ENCODE measurements at regions not wholly inside any gene's neighbourhood (a gene's known extent, or its start where the extent isn't known, plus 50 kb on each side); places are given as distances from the start of the nearest gene placed in this dataset.

DNA sequence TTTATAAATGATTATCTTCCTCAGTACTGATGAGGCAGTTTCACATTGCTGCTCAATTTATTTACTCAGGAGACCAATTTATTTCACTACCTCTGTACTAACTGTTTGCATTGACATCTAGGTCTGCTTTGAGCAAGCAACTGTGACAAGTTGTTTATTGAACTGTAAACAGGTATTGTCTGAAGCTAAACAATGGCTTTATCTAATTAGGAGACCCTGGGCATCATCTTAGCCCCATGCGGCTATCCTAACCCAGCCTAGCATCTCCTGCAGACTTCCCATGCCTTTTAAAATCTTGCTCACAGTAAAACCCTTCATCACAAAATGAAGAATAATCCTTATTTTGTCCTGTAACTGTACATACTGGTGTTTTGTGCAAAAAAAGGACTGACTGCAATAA lies 348.2 kb downstream of the RWDD3 start:
- no peaks in the 10 kb centered on the region for H3K36me3 ChIP-seq (ENCODE audit: low read depth)
- ATAC-seq (ENCODE audit: low read depth): no peak
- TF ChIP-seq, protein P1, sequence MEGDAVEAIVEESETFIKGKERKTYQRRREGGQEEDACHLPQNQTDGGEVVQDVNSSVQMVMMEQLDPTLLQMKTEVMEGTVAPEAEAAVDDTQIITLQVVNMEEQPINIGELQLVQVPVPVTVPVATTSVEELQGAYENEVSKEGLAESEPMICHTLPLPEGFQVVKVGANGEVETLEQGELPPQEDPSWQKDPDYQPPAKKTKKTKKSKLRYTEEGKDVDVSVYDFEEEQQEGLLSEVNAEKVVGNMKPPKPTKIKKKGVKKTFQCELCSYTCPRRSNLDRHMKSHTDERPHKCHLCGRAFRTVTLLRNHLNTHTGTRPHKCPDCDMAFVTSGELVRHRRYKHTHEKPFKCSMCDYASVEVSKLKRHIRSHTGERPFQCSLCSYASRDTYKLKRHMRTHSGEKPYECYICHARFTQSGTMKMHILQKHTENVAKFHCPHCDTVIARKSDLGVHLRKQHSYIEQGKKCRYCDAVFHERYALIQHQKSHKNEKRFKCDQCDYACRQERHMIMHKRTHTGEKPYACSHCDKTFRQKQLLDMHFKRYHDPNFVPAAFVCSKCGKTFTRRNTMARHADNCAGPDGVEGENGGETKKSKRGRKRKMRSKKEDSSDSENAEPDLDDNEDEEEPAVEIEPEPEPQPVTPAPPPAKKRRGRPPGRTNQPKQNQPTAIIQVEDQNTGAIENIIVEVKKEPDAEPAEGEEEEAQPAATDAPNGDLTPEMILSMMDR (IDR thresholded peaks at IDR 0.05; ENCODE audit: poor library complexity, severe bottlenecking): no peak
- no peak for DNase-seq (ENCODE audit: low spot score)
- no peaks in the 10 kb centered on the region for H3K27me3 ChIP-seq (ENCODE audit: insufficient read depth, poor library complexity, severe bottlenecking)
- peaks cover 4% of the 10 kb centered on the region for H3K9me3 ChIP-seq (ENCODE audit: severe bottlenecking)
- H3K27ac ChIP-seq (ENCODE audit: poor library complexity, severe bottlenecking): no peak overlapping the region
- H3K4me1 ChIP-seq (ENCODE audit: insufficient read depth, poor library complexity, severe bottlenecking): peaks cover 22% of the 10 kb centered on the region
- H3K4me3 ChIP-seq (ENCODE audit: severe bottlenecking): no peak overlapping the region

DNA sequence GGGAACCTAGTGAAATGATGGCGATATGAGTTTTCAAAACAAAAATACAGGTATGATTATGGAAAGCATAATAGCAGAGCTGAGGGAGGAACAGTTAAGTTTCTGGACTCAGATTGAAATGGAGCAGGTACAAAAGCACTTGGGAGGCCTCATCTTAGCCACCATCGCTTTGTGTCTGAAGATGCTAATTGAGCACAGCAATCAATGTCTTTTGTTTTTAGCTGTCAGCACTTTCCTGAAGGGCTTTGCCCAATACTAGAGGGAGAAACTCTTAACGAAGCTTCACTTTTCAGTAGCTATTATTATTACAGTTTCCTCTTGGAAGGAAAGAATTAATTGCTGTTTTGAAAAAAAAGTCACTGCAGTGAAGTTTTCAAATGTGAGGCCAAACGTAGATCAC lies 348.7 kb downstream of the RWDD3 start:
- Histone ChIP-seq H3K36me3 (ENCODE audit: low read depth) (no peaks in the 10 kb centered on the region), H3K27me3 (ENCODE audit: insufficient read depth, poor library complexity, severe bottlenecking) (no peaks in the 10 kb centered on the region), H3K27ac (ENCODE audit: poor library complexity, severe bottlenecking) (no peak overlapping the region), H3K4me1 (ENCODE audit: insufficient read depth, poor library complexity, severe bottlenecking) (peaks cover 22% of the 10 kb centered on the region), H3K4me3 (ENCODE audit: severe bottlenecking) (no peak overlapping the region), H3K9me3 (ENCODE audit: severe bottlenecking) (peaks cover 4% of the 10 kb centered on the region)
- no peak for DNase-seq (ENCODE audit: low spot score)
- ATAC-seq (ENCODE audit: low read depth): no peak
- TF ChIP-seq, protein P1 (IDR thresholded peaks at IDR 0.05; ENCODE audit: poor library complexity, severe bottlenecking): no peak

DNA sequence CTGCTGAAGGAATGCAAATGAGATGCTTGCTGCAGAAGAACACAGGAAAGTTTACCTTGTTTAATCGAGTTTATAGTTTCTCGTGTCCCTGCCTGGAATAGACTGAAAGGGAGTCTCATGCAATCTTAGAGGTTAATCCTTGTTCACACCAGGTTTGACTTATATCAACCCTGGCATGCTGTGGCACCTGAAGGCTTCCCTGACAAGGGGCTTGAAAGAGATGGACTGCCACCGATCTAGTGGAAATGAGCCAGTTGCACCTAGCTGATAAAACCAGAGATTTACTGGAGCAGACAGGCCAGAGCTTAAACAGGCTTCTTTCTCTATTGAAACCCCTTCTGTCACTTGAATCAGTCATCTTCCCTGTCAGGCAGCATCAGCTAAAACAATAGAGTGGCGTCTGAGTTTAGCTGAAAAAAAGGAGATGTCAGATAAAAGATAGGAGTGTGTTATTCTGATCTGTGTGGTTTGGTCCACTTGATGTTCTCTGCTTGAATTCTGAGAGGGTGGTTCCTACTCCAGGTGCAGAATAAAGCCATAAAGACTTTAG lies 349.7 kb downstream of the RWDD3 start:
- ATAC-seq (ENCODE audit: low read depth) (no peak), DNase-seq (ENCODE audit: low spot score) (no peak)
- no peak overlapping the region for H3K4me3 ChIP-seq (ENCODE audit: severe bottlenecking)
- H3K9me3 ChIP-seq (ENCODE audit: severe bottlenecking): peaks cover 4% of the 10 kb centered on the region
- TF ChIP-seq, protein P1 (IDR thresholded peaks at IDR 0.05; ENCODE audit: poor library complexity, severe bottlenecking): no peak
- no peaks in the 10 kb centered on the region for H3K27me3 ChIP-seq (ENCODE audit: insufficient read depth, poor library complexity, severe bottlenecking)
- no peaks in the 10 kb centered on the region for H3K36me3 ChIP-seq (ENCODE audit: low read depth)
- H3K4me1 ChIP-seq (ENCODE audit: insufficient read depth, poor library complexity, severe bottlenecking): peaks cover 15% of the 10 kb centered on the region
- no peak overlapping the region for H3K27ac ChIP-seq (ENCODE audit: poor library complexity, severe bottlenecking)

DNA sequence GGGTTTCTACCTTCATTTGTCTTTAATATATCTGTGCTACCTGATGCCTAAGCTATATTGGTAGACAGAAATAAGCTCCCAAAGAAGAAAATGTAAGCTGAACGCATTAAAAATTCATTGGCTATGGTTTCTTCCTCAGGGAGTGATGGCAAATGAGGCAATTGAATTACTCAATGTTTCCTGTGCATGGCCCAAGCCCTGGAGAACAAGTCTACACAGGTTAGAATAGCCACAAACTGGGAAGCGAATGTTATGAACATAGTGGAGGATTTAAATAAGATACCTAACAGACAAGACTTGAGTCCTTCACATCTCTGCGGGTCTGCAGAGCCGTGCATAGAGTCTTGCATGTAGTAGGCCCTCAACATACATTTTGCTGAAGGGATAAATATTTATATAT lies 350.3 kb downstream of the RWDD3 start:
- Histone ChIP-seq H3K27ac (ENCODE audit: poor library complexity, severe bottlenecking) (no peak overlapping the region), H3K4me3 (ENCODE audit: severe bottlenecking) (no peak overlapping the region)

DNA sequence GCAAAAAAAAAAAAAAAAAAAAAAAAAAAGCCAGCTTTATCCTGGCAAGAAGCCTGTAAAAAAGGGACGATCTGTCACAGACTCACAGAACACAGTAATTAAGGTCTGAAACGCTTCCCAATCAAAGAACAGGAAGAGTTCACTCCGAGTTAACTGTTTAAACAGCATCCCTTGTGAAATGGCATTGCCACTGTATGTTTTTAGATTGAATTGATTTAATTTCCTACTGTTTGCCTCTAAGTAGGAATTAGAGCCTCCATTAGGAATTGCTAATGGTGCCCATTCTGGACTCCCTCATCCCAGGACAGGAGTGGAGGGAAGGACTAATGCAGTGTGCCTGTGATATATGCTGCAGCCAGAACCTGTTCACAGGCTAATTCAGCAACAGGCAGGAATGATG lies 370.8 kb downstream of the RWDD3 start:
- TF ChIP-seq, protein P1 (IDR thresholded peaks at IDR 0.05; ENCODE audit: poor library complexity, severe bottlenecking): no peak
- no peaks in the 10 kb centered on the region for H3K36me3 ChIP-seq (ENCODE audit: low read depth)
- H3K9me3 ChIP-seq (ENCODE audit: severe bottlenecking): no peaks in the 10 kb centered on the region
- ATAC-seq (ENCODE audit: low read depth) (no peak), DNase-seq (ENCODE audit: low spot score) (no peak)
- H3K4me1 ChIP-seq (ENCODE audit: insufficient read depth, poor library complexity, severe bottlenecking): no peaks in the 10 kb centered on the region
- no peak overlapping the region for H3K4me3 ChIP-seq (ENCODE audit: severe bottlenecking)
- H3K27me3 ChIP-seq (ENCODE audit: insufficient read depth, poor library complexity, severe bottlenecking): peaks cover 3% of the 10 kb centered on the region
- no peak overlapping the region for H3K27ac ChIP-seq (ENCODE audit: poor library complexity, severe bottlenecking)

More for the DNA sequence above, 350.3 kb downstream of the RWDD3 start:
- Histone ChIP-seq H3K36me3 (ENCODE audit: low read depth) (no peaks in the 10 kb centered on the region), H3K4me1 (ENCODE audit: insufficient read depth, poor library complexity, severe bottlenecking) (peaks cover 11% of the 10 kb centered on the region), H3K9me3 (ENCODE audit: severe bottlenecking) (peaks cover under 1% of the 10 kb centered on the region), H3K27me3 (ENCODE audit: insufficient read depth, poor library complexity, severe bottlenecking) (no peaks in the 10 kb centered on the region)
- ATAC-seq (ENCODE audit: low read depth) (peak; percentile 93), DNase-seq (ENCODE audit: low spot score) (no peak)
- TF ChIP-seq, protein P1 (IDR thresholded peaks at IDR 0.05; ENCODE audit: poor library complexity, severe bottlenecking): no peak
